ENCODE measurements at regions not wholly inside any gene's neighbourhood (a gene's known extent, or its start where the extent isn't known, plus 50 kb on each side); places are given as distances from the start of the nearest gene placed in this dataset.

DNA sequence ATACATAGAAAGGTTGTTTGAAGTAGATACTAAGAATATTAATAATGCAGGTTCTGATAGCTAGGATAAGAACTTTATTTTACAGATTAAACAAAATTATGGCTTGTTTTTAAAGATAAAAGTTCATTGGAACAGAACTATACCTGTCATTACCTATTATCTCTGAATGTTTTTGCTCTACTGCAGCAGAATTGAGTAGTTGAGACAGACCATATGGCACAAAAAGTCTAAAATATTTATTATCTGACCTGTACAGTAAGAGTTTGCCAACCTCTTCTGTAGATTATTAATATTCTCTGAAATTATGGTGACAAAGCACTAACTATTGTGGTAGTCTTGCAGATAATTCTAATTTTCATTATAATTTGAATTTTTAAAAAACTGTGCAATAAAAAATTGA lies 829.1 kb upstream of the MGAT4C start:
- Histone ChIP-seq H3K27ac (no peak overlapping the region), H3K36me3 (no peaks in the 10 kb centered on the region), H3K27me3 (no peaks in the 10 kb centered on the region), H3K4me1 (no peaks in the 10 kb centered on the region), H3K4me3 (no peak overlapping the region), H3K9me3 (no peaks in the 10 kb centered on the region)
- DNase-seq = no peak
- intact Hi-C loops (cut with DNase I; ENCODE audit: low total_unique reads) = no loop called here
- in situ Hi-C loops (cut with MboI; ENCODE audit: low pct_ligation_motif_present in 1 of 4, low pct_unique_long_range_greater_than_20kb in 1 of 4, low sequenced_read_pairs in 3 of 4) = no loop called here
- TF ChIP-seq POLR2AphosphoS5 (IDR thresholded peaks at IDR 0.05) (no peak), POLR2A (IDR thresholded peaks at IDR 0.05) (no peak), EP300 (IDR thresholded peaks at IDR 0.05; ENCODE audit: low read depth) (no peak)
- TF ChIP-seq, protein P1, sequence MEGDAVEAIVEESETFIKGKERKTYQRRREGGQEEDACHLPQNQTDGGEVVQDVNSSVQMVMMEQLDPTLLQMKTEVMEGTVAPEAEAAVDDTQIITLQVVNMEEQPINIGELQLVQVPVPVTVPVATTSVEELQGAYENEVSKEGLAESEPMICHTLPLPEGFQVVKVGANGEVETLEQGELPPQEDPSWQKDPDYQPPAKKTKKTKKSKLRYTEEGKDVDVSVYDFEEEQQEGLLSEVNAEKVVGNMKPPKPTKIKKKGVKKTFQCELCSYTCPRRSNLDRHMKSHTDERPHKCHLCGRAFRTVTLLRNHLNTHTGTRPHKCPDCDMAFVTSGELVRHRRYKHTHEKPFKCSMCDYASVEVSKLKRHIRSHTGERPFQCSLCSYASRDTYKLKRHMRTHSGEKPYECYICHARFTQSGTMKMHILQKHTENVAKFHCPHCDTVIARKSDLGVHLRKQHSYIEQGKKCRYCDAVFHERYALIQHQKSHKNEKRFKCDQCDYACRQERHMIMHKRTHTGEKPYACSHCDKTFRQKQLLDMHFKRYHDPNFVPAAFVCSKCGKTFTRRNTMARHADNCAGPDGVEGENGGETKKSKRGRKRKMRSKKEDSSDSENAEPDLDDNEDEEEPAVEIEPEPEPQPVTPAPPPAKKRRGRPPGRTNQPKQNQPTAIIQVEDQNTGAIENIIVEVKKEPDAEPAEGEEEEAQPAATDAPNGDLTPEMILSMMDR (IDR thresholded peaks at IDR 0.05) = no peak

DNA sequence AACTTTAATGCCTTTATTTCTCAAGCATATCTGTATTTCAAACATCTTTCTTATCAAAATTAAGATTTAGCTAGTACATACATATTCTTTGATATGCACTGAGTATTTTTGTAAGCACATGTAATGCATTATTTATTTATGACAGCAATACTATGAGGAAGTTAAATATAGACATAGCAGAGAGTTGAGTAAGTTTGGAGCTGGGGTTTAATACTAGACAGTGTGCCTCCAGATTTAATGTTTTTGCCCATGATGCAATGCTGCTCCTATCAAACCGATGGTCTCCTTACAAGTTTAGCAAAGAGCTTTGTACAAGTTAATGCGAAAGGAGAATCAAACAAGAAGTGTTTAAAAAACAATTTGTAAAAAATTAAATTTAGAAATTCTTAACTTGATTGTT lies 826.6 kb upstream of the MGAT4C start:
- H3K27ac ChIP-seq = no peak overlapping the region
- in situ Hi-C loops (cut with MboI; ENCODE audit: low pct_ligation_motif_present in 1 of 4, low pct_unique_long_range_greater_than_20kb in 1 of 4, low sequenced_read_pairs in 3 of 4) = no loop called here
- no peaks in the 10 kb centered on the region for H3K9me3 ChIP-seq
- H3K4me1 ChIP-seq = no peaks in the 10 kb centered on the region
- intact Hi-C loops (cut with DNase I; ENCODE audit: low total_unique reads) = loop anchor here (1.0 kb wide), 1 partner anchor 38 kb away; no protein-coding TSS in a partner anchor
- no peak for DNase-seq
- no peaks in the 10 kb centered on the region for H3K36me3 ChIP-seq
- no peak overlapping the region for H3K4me3 ChIP-seq
- no peak for TF ChIP-seq POLR2A (IDR thresholded peaks at IDR 0.05)
- TF ChIP-seq EP300 (IDR thresholded peaks at IDR 0.05; ENCODE audit: low read depth) = no peak
- TF ChIP-seq, protein P1 (IDR thresholded peaks at IDR 0.05) = no peak
- no peak for TF ChIP-seq POLR2AphosphoS5 (IDR thresholded peaks at IDR 0.05)
- 91 to 96% methylated on average over 2 of the region's 2 CpGs for WGBS, 2 donors (ENCODE audit: low coverage in 1 of 2)
- H3K27me3 ChIP-seq = no peaks in the 10 kb centered on the region

DNA sequence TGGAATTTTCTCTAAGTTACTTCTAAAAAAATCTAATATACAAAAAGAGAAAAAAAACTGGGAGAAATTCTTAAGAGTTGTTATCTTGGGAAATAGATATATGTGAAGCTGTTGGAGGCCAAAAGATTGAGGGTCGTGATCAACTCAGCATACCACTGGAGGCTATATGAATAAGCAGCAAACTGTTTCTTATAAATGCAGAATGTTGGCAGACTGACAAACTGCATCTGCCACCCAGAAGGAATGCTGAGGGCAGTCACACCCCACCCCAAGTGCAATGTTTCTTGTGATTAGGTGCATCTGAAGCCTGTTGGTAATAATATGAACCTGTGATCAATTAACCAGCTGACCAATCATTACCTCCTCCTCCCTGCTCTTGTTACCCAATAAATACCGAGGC lies 818.6 kb upstream of the MGAT4C start:
- no peak for TF ChIP-seq POLR2AphosphoS5 (IDR thresholded peaks at IDR 0.05)
- TF ChIP-seq EP300 (IDR thresholded peaks at IDR 0.05; ENCODE audit: low read depth) = no peak
- TF ChIP-seq, protein P1 (IDR thresholded peaks at IDR 0.05) = no peak
- no peak for TF ChIP-seq POLR2A (IDR thresholded peaks at IDR 0.05)
- H3K27ac ChIP-seq = no peak overlapping the region
- in situ Hi-C loops (cut with MboI; ENCODE audit: low pct_ligation_motif_present in 1 of 4, low pct_unique_long_range_greater_than_20kb in 1 of 4, low sequenced_read_pairs in 3 of 4) (no loop called here), intact Hi-C loops (cut with DNase I; ENCODE audit: low total_unique reads) (no loop called here)
- no peaks in the 10 kb centered on the region for H3K4me1 ChIP-seq
- H3K36me3 ChIP-seq = no peaks in the 10 kb centered on the region
- H3K4me3 ChIP-seq = no peak overlapping the region
- H3K9me3 ChIP-seq = peaks cover 4 to 5% of the 10 kb centered on the region in 2 donors
- H3K27me3 ChIP-seq = no peaks in the 10 kb centered on the region
- WGBS, 2 donors (ENCODE audit: low coverage in 1 of 2) = 64 to 88% methylated on average over 1 to 2 of the region's 2 CpGs
- no peak for DNase-seq

GRCh38 chr12:87066326-87066725 lies 810.1 kb upstream of the MGAT4C start:
- H3K9me3 ChIP-seq = no peaks in the 10 kb centered on the region
- no peak for TF ChIP-seq POLR2AphosphoS5 (IDR thresholded peaks at IDR 0.05)
- TF ChIP-seq EP300 (IDR thresholded peaks at IDR 0.05; ENCODE audit: low read depth) = no peak
- in situ Hi-C loops (cut with MboI; ENCODE audit: low pct_ligation_motif_present in 1 of 4, low pct_unique_long_range_greater_than_20kb in 1 of 4, low sequenced_read_pairs in 3 of 4) (no loop called here), intact Hi-C loops (cut with DNase I; ENCODE audit: low total_unique reads) (no loop called here)
- H3K4me3 ChIP-seq = no peak overlapping the region
- no peak for DNase-seq
- H3K4me1 ChIP-seq = no peaks in the 10 kb centered on the region
- no peaks in the 10 kb centered on the region for H3K36me3 ChIP-seq
- no peak overlapping the region for H3K27ac ChIP-seq
- WGBS, 2 donors (ENCODE audit: low coverage in 1 of 2) = 47 to 48% methylated on average over 2 of the region's 2 CpGs
- no peaks in the 10 kb centered on the region for H3K27me3 ChIP-seq

DNA sequence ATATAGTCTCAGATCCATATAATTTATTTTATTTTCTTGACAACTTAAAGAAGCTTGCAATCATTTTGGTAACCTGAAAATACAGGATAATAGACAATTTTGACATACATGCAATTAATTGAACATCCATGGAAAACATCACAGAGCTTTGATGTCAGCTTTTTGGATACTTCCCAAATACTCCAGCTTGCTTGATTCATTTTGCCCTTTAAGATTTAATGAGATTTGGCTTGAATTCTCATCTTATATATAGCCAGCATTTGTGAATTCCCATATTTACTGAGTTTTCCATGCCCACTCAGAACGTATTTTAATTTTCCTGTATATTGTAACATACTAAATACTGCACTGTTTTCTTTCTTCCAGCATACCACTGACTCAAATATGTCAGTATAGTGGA lies 803.0 kb upstream of the MGAT4C start:
- no peaks in the 10 kb centered on the region for H3K27me3 ChIP-seq
- intact Hi-C loops (cut with DNase I; ENCODE audit: low total_unique reads) = no loop called here
- H3K36me3 ChIP-seq = no peaks in the 10 kb centered on the region
- H3K27ac ChIP-seq = no peak overlapping the region
- no peak for TF ChIP-seq EP300 (IDR thresholded peaks at IDR 0.05; ENCODE audit: low read depth)
- no peak for TF ChIP-seq POLR2A (IDR thresholded peaks at IDR 0.05)
- no peak for TF ChIP-seq POLR2AphosphoS5 (IDR thresholded peaks at IDR 0.05)
- TF ChIP-seq, protein P1 (IDR thresholded peaks at IDR 0.05) = no peak
- H3K4me1 ChIP-seq = no peaks in the 10 kb centered on the region
- H3K4me3 ChIP-seq = no peak overlapping the region
- no peak for DNase-seq
- H3K9me3 ChIP-seq = no peaks in the 10 kb centered on the region
- in situ Hi-C loops (cut with MboI; ENCODE audit: low pct_ligation_motif_present in 1 of 4, low pct_unique_long_range_greater_than_20kb in 1 of 4, low sequenced_read_pairs in 3 of 4) = no loop called here
- WGBS, 2 donors (ENCODE audit: low coverage in 1 of 2) = 17 to 27% methylated on average over 1 of the region's 1 CpG

Measured in transverse colon (tissue), 4 donors.